ENCODE measurements at regions not wholly inside any gene's neighbourhood (a gene's known extent, or its start where the extent isn't known, plus 50 kb on each side); places are given as distances from the start of the nearest gene placed in this dataset.
"Not testable (repeated sequence)": the region's sequence is repeated elsewhere in the genome, so short reads cannot be mapped to it uniquely, and the experiment has no call there.

DNA sequence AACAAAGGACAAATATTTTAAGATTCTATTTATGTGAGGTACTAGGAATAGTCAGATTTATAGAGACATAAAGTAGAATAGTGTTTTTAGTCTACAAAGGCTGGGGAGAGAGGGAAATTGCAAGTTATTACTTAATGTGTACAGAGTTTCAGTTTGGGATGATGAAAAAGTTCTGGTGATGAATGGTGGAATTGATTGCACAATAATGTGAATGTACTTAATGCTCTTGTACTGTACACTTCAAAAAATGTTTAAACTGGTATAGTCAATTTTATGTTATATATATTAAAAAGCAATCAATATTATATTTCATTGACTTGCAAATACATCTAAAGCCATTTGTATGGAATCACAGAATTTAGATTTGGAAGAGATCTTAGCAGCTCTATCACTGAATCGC is 213.4 kb downstream of the PPP1R3A start:
- no peak for DNase-seq

DNA sequence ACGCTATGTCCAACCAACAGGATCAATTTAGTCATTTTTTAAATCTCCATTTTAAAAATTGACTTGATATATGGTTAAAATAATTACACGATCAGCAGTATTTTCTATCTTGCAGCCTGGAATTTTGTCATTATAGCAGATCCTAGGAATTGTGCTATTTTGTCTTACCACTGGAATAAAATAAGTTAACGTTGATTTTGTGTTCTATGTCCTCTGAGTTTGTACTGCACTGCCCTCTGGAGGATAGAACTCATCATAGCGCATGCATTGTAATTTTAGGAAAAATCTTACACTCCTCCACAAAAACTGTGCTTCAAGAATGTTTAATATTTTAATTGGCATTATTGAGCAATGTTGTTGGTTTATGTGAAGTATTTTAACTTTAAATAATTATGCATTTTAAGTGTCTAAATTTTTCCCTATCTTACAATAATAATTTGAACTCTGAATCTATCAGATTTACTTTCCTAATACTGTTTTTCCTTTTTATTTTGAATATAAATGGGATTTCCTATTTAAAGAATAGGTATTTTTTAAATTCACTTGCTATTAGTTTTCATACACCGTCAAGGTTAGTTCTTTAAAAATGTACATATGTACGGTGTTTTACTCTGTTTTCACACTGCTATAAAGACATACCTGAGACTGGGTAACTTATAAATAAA is 220.1 kb downstream of the PPP1R3A start:
- peak; percentile 2 for DNase-seq

DNA sequence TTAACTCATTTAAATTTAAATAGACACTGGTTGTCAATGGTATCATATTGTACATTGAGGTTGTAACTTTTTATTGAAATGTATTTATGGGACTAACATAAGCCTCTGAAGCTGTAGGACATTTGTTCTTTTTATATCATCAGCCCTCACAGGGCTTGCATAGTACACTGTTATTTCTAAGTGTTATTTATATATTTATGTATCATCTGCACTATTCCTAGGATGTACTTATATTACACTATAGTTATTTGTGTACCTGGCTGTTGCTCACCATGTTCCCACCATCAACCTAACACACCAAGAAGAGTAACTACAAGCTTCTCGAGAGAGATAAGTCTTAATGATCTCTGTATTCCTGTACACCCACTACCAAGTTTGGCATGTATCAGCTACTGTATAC is 224.7 kb downstream of the PPP1R3A start:
- no peak for DNase-seq

DNA sequence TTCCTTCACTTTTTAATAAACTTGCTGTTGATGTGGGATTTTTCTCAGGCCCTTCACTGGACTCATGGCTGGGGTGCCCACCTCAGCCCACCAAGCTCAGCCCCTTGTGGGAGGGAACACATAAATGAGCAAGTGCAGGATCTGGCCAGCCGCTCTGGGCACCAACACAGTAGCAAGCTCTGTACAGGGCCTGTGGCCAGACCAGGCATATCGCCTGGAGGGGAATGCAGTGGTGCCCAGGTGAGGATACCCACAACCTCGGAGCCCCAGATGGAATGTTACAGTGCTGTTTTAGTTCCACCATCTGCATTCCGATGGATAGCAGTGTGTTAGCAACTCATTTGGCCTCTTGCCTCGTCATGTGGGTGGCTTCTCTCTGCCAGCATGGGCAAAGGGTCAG is 234.6 kb downstream of the PPP1R3A start:
- DNase-seq = no peak

DNA sequence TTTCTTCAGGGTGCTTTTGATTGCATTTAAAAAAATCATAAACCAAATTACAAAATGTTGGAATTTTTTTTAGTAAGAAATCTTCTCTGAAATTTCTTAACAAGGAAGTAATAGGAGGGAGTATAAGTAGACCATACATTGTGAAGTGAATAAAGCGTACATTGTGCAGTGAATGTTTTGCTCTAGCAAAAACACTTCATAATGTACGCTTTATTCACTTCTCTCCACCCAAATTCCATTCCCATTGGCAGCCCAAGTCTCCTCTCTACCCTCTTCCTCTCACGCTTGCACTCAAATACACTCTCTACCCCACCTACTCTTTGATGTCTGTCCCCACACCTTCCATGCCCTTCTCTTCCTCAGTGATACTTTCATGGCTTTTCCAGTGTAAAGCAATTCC is 241.0 kb downstream of the PPP1R3A start:
- no peak for DNase-seq

DNA sequence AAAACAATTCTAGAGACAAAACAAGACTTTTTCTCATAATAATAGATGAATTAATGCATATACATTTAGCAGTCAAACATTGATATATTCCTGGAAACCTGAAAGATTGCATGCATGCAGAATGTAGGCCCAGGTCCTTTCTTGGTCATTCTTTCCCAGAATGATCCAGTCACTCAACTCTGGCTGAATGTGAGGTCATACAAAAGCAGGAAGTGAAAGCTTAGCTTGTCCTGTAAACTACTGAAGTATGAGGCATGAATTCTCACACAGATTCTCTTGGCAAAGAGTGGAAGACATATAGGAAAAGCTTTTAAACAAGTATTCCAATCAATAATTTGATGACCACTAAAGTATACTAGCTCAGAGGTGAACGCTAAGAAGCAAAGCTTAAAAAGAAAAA is 253.9 kb downstream of the PPP1R3A start:
- no peak for DNase-seq

DNA sequence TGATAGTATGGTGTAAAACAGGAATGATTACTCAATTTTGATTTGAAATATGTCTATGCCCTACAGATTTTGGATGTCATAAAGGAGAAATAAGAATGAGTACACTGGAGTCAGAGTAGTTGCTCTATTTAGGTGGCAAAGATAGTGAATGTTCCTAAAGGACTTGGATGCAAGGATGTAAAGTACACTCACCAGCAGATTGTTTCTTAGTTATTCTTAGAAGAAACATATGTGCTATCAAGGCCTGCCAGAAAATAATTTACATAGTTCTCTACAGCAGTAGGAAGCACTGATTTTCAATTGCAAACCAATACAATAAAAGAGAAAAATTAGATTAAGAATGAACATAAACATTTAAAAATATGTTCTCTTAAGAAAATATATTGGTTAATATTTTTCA is 259.4 kb downstream of the PPP1R3A start:
- no peak for DNase-seq

DNA sequence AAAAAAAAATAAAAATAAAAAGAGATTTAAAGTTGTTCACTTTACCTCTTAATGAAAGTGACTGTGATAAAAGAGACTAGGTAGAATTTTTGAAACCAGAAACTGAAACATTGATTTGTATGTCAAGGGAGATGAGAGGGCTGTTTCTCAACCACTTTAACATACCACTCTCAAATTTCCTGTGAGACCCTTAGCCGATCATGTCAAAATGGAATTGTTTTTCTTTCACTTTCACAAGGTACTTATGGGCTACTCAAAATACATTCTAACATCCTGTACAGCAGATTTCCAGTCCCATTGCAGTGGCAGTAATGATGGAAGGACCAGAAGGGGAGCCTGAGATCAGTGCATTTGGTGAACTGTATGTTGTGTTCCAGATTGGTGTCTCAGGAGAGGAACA is 261.2 kb downstream of the PPP1R3A start:
- no peak for DNase-seq

DNA sequence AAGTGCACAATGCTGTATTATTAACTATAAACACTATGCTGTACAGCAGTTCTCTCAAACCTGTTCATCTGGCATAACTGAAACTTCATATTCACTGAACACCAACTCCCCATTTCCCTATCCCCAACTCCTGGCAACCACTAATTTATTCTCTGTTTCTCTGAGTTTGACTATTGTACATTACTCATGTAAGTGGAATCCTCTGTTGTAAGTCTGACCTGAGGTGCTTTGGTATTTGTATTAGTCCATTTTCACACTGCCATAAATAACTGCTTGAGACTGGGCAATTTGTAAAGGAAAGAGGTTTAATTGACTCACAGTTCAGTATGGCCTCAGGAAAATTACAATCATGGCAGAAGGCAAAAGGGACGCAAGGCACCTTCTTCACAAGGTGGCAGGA is 266.3 kb downstream of the PPP1R3A start:
- no peak for DNase-seq

DNA sequence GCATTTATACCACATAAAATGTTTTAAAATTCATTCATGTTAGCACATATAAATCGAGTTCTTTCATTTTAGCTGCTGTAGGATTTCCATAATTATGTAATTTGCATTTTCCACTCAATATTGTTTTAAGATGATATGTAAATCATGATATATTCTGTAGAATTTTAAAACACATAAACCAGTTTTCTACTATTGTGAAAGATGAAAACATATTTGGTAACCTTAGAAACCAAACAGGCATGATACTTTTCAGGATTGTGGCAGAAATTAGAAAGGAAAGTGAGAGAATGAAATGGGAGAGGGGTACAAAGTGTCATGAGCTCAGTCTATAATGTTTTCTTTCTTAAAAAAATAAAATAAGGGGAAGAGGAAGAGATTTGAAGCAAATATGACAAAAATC is 269.3 kb downstream of the PPP1R3A start:
- DNase-seq = no peak

DNA sequence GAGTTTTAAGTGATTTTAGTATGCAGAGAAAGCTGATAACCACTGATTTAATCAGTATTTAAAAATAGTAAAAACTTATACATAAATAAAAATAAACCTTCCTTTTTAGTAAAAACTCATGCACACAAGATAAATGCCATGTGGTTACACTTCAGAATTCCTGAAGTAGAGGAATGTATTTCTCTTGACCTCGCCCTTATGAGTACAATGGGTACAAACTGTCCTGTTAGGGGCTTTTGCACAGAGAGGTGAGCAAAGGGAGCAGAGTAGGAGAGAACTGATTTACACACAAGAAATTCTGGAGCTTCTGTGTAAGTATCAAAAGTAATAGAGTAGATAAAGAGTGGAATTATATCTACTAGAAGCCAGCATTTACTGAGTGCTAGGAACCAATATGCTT is 279.6 kb downstream of the PPP1R3A start:
- no peak for DNase-seq

DNA sequence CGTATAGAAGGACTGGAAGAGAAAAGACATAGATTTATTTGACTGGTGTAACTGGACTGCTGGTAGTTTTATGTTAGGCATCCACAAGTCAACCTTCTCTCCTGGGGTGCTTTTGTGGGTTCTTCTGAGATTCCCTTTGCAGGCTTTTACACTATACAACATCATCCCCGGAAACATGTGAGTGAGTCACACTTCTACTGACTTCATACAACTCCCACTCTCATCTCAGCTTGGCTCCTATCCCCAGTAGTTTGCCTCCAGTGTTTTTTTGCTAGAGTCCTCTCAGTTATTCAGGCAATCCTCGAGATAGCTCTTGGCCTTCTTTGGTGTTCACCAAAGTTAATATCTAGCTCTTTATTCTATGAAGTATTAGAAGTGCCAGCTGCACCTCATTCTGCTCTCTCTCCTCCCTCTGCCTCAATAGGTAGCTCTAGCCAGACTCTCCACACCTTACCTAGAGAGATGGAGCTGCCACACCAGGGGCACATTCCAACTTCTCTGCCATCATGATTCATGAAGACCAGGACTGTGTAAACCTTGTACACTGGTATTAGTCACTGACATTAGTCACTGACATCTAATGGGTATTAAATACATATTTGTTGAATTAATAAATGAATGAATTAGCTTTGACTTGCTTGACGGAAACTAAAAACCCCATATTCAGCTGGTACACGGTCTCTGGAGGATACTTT is 281.9 kb downstream of the PPP1R3A start:
- no peak for DNase-seq

DNA sequence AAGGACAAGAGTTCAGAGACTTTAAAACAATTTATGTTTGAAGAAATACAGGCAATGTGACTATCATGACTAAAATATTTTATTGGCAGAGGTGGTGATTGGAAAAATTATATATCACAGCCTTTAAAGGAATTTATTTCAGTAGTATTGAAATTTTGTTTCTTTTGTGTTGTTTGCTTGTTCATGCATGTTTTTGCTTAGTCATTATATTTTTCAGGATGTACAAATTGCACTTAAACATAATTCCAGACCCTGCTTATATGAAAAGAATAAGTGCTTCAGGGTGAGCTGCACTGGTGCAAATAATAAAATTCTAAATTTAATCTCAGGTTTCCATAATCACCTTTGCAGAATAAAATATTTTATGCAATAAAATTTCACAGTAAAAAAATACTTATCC is 283.3 kb downstream of the PPP1R3A start:
- DNase-seq = no peak

DNA sequence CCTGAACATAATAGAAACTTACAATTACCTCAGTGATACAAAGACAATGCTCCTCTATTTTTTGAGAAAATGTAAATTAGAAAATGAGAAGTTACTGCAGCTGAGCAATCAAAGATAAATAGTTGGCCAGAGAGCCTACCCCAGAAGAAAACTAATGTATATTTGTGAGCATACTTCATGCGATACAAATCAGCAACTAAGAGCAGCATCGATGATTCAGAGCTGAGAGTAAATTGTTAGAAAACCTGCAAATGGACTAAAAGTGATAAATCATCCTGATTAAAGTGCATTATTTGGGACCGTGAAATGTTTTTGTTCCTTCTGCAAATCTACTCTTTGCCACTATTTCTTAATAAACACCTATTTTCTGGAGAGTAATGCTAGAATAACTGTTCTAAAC is 285.7 kb downstream of the PPP1R3A start:
- DNase-seq = no peak

DNA sequence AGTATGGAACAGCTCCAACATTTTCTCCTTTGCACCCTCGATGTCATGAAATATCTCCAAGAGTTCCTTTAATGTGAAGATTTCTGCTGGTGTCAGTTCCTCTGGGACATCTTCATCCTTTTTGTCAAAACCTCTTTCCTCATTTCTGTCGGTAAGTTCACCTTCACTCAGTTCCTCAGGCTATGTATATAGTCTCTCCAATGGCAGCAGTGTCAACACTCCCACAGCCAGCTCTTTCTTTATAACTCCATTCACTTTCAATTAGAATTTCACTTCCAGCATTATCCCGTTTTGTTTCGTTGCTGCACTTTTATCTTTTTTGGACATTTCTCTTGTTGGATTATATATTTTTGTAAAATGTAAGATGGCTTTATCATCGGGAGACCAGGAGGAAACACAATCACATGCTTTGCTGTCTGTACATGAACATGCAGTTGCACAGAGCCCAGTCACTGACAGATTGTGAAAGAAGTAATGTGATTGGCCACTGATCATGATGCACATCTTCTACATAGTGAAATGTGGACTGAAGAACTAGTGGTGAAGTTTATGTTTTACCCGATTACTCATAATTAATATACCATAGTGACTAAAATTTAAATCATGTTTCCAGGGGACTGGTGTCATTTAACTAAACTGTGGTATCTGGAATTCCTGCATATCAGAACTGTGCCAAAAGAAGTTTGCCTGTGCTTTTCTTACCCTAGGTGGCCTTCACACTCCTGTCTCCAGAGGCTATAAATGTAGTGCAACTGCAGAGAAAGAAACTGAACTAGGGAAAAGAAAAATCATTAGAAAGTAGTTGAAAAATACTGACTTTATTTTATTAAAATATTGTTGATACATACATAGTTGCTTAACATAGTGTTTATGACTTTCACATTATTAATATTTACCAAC is 289.6 kb downstream of the PPP1R3A start:
- DNase-seq = no peak

DNA sequence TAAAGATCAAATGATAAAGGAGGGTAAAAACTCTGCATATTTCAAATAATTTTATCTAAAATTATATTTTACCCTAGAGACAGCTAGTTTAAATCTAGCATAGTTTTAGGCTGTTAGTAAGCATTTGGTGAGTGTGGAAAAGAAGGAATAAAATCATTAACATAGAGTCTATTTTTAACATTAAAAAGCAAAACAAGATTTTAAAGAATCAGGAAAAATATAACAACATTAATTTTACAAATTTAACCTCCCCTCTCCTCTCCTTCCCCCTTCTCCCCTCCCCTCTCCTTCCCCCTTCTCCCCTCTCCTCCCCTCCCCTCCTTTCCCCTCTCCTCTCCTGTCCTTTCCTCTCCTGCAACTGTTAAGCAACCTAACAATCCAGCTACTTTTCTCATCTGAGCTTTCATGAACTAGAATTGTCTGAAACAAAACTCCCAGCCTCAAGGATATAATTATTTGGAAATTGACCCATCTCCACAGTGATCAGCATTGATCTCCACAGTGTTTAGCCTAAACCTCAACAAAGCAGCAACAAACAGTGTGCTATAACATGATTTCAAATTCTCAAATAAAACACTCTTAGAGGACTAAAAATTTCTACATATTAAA is 293.2 kb downstream of the PPP1R3A start:
- DNase-seq = no peak

DNA sequence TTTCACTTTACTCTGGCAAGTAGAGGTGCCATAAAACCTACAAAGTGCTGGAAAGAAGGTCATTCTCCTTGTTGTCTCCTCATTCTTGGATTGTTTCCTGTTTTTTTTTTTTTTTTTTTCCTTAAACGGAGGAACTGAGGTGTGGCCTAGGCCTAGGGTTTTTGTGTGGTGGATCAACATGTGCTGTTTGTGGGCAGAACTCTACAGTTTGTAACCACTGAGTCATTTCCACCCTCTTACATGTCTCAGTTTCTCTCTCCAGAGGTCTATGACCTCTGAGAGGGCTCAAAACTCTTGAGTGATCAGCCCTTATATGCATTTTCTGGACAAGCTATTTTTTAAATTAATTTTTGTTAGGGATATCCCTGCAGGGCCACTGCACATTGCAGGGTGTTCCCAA is 296.0 kb downstream of the PPP1R3A start:
- DNase-seq = no peak

DNA sequence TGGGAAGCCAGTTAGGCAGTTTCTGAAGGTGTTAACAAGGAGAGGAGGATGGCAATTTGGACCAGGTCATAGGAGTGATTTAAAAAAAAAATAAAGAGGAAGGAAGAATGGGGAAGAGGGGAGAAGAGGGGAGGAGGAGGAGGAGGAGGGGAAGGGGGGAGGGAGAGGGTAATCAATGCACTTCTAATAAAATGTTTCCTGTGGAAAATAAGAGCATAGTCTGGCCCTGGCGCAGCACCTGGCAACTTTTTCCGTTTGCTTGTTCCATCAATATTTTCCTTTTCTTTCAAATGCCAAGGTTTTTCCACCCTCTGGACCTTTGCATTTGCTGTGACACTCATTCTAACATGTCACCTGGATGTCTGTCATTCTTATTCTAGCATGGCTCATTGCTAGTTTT is 308.2 kb downstream of the PPP1R3A start:
- DNase-seq = no peak

DNA sequence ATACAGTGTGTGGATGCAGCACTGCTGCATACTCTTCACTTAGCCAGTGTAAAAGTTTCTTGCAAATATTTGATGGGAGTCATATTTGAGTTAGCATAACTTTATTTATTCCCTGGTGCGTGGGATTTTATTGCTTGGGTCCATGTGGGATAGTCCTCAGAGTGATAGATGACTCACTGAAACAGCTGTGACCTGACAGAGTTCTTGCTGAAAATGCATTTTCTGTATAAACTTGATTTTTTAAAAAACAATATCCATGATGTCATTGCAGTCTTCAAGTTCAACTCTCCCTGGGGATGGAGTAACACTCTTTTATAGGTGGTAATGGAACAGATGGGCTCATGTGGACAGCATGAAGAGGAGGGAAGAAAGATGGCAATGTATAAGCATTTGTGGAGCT is 310.0 kb downstream of the PPP1R3A start:
- no peak for DNase-seq

DNA sequence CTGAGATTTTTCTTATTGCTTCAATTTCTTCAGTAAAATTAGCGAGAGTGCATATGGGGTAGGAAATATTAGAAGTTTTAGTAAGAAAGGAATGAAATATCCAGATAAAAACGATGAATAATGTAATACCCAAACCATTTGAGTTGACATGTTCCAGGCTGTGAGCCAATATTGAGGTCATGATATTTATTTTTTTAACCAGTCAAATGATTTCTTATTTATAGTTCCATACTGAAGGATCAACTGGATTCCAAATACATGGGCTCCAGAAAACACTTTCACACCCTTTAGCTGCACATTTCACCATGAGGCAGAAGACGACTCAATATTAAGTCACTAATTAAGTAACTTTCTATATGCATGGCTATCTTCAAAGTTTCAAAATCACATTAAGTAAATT is 312.5 kb downstream of the PPP1R3A start:
- DNase-seq = no peak

DNA sequence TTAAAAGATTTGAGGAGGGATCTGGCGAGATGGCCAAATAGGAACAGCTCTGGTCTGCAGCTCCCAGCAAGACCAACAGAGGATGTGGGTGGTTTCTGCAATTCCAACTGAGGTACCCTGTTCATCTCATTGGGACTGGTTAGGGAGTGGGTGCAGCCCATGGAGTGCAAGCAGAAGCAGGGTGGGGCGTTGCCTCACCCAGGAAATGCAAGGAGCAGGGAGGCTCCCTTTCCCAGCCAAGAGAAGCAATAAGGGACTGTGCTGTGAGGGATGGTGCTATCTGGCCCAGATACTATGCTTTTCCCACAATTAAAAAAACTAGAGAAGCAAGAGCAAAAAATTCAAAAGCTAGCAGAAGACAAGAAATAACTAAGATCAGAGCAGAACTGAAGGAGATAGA is 318.4 kb downstream of the PPP1R3A start:
- DNase-seq = not testable (repeated sequence)

DNA sequence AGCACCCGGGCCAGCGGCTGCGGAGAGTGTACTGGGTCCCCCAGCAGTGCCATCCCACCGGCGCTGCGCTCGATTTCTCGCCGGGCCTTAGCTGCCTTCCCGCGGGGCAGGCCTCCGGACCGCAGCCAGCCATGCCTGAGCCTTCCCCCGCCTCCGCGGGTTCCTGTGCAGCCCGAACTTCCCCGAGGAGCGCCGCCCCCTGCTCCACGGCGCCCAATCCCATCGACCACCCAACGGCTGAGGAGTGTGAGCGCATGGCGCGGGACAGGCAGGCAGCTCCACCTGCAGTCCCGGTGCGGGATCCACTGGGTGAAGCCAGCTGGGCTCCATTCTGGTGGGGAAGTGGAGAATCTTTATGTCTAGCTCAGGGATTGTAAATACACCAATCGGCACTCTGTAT is 325.4 kb downstream of the PPP1R3A start:
- not testable (repeated sequence) for DNase-seq

DNA sequence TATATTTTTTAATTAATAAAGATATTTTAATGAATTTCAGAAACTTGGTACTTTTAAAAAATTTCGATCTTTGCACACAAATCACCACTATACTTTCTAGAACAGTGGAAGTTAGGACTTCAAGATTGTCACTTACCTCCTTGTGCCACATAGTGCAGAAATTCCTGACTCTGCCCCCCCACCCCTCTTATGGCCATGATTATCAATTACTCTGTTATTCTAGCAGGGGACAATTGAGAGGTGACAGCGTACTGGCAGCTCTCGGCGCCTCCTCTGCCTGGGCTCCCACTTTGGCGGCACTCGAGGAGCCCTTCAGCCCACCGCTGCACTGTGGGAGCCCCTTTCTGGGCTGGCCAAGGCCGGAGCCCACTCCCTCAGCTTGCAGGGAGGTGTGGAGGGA is 325.9 kb downstream of the PPP1R3A start:
- DNase-seq = not testable (repeated sequence)

DNA sequence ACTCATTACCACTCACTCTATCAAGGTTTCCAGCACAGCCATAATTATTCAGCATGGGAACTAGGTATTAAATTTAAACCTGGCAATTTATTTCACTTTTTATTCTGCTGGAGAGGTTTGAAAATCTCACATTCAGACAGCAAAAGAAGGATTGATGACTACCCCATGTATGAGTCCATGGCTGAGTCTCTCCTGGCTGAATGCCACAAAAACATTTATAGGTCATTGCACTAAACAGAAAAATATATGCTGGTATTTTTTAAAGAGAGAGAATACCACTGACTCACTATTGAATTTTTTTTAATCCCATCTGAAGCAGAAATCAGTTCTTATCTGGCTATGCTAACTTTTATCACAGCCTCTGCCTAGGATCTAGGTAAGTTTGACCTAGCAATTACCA is 336.3 kb downstream of the PPP1R3A start:
- DNase-seq = no peak
